ENCODE measurements at regions not wholly inside any gene's neighbourhood (a gene's known extent, or its start where the extent isn't known, plus 50 kb on each side); places are given as distances from the start of the nearest gene placed in this dataset.

GRCh38 chr6:48278261-48278660, 167.3 kb upstream of the PTCHD4 start:
- H3K36me3 ChIP-seq: no peaks in the 10 kb centered on the region
- 73% methylated on average over 1 of the region's 1 CpG for WGBS
- intact Hi-C loops (cut with DNase I): no loop called here
- no peak for TF ChIP-seq POLR2A (IDR thresholded peaks at IDR 0.05)
- TF ChIP-seq POLR2AphosphoS5 (IDR thresholded peaks at IDR 0.05): no peak
- no peak for TF ChIP-seq CTCF (IDR thresholded peaks at IDR 0.05)
- no peak overlapping the region for H3K4me3 ChIP-seq
- no peaks in the 10 kb centered on the region for H3K9me3 ChIP-seq
- no peak overlapping the region for H3K27ac ChIP-seq
- H3K4me1 ChIP-seq (replicated peaks): no peaks in the 10 kb centered on the region
- no peaks in the 10 kb centered on the region for H3K27me3 ChIP-seq (replicated peaks; ENCODE audit: insufficient read depth)
- no peak for DNase-seq (ENCODE audit: low spot score)

- Histone ChIP-seq H3K4me1 (replicated peaks) (no peaks in the 10 kb centered on the region), H3K36me3 (no peaks in the 10 kb centered on the region), H3K27ac (no peak overlapping the region), H3K27me3 (replicated peaks; ENCODE audit: insufficient read depth) (no peaks in the 10 kb centered on the region), H3K9me3 (no peaks in the 10 kb centered on the region), H3K4me3 (no peak overlapping the region)
- WGBS: 95% methylated on average over 1 of the region's 1 CpG
- TF ChIP-seq POLR2A (IDR thresholded peaks at IDR 0.05) (no peak), CTCF (IDR thresholded peaks at IDR 0.05) (no peak), POLR2AphosphoS5 (IDR thresholded peaks at IDR 0.05) (no peak)
- intact Hi-C loops (cut with DNase I): no loop called here
- DNase-seq (ENCODE audit: low spot score): no peak
Observed at GRCh38 chr6:48272518-48272917, 161.5 kb upstream of the PTCHD4 start.

- H3K4me3 ChIP-seq: no peak overlapping the region
- no peaks in the 10 kb centered on the region for H3K36me3 ChIP-seq
- H3K9me3 ChIP-seq: no peaks in the 10 kb centered on the region
- H3K27me3 ChIP-seq (replicated peaks; ENCODE audit: insufficient read depth): no peaks in the 10 kb centered on the region
- H3K27ac ChIP-seq: no peak overlapping the region
- no peaks in the 10 kb centered on the region for H3K4me1 ChIP-seq (replicated peaks)
- no peak for TF ChIP-seq CTCF (IDR thresholded peaks at IDR 0.05)
- no peak for TF ChIP-seq POLR2AphosphoS5 (IDR thresholded peaks at IDR 0.05)
- TF ChIP-seq POLR2A (IDR thresholded peaks at IDR 0.05): no peak
- DNase-seq (ENCODE audit: low spot score): no peak
- intact Hi-C loops (cut with DNase I): no loop called here
- 26% methylated on average over 3 of the region's 3 CpGs for WGBS
Observed at GRCh38 chr6:48255094-48255493, 144.1 kb upstream of the PTCHD4 start.

GRCh38 chr6:48249071-48249470, 138.1 kb upstream of the PTCHD4 start:
- TF ChIP-seq POLR2AphosphoS5 (IDR thresholded peaks at IDR 0.05) (no peak), POLR2A (IDR thresholded peaks at IDR 0.05) (no peak)
- no peaks in the 10 kb centered on the region for H3K27me3 ChIP-seq (replicated peaks; ENCODE audit: insufficient read depth)
- no peaks in the 10 kb centered on the region for H3K36me3 ChIP-seq
- intact Hi-C loops (cut with DNase I): no loop called here
- H3K4me1 ChIP-seq (replicated peaks): no peaks in the 10 kb centered on the region
- no peaks in the 10 kb centered on the region for H3K9me3 ChIP-seq
- WGBS: 44% methylated on average over 3 of the region's 3 CpGs
- no peak overlapping the region for H3K27ac ChIP-seq
- H3K4me3 ChIP-seq: no peak overlapping the region
- no peak for DNase-seq (ENCODE audit: low spot score)

- DNase-seq (ENCODE audit: low spot score): no peak
- H3K36me3 ChIP-seq: no peaks in the 10 kb centered on the region
Observed at GRCh38 chr6:48243071-48243470, 132.1 kb upstream of the PTCHD4 start.

More at GRCh38 chr6:48243071-48243470, 132.1 kb upstream of the PTCHD4 start:
- TF ChIP-seq POLR2AphosphoS5 (IDR thresholded peaks at IDR 0.05) (no peak), POLR2A (IDR thresholded peaks at IDR 0.05) (no peak), CTCF (IDR thresholded peaks at IDR 0.05) (no peak)
- H3K9me3 ChIP-seq: no peaks in the 10 kb centered on the region
- no peaks in the 10 kb centered on the region for H3K27me3 ChIP-seq (replicated peaks; ENCODE audit: insufficient read depth)
- H3K27ac ChIP-seq: no peak overlapping the region
- H3K4me1 ChIP-seq (replicated peaks): no peaks in the 10 kb centered on the region
- H3K4me3 ChIP-seq: no peak overlapping the region
- intact Hi-C loops (cut with DNase I): no loop called here

Measured in prostate gland (tissue), 2 donors.